ENCODE measurements at regions not wholly inside any gene's neighbourhood (a gene's known extent, or its start where the extent isn't known, plus 50 kb on each side); places are given as distances from the start of the nearest gene placed in this dataset.

- Histone ChIP-seq H3K4me1 (no peaks in the 10 kb centered on the region), H3K9me3 (no peaks in the 10 kb centered on the region), H3K27me3 (no peaks in the 10 kb centered on the region), H3K36me3 (no peaks in the 10 kb centered on the region), H3K27ac (no peak overlapping the region), H3K4me3 (no peak overlapping the region)
- TF ChIP-seq, protein P1, sequence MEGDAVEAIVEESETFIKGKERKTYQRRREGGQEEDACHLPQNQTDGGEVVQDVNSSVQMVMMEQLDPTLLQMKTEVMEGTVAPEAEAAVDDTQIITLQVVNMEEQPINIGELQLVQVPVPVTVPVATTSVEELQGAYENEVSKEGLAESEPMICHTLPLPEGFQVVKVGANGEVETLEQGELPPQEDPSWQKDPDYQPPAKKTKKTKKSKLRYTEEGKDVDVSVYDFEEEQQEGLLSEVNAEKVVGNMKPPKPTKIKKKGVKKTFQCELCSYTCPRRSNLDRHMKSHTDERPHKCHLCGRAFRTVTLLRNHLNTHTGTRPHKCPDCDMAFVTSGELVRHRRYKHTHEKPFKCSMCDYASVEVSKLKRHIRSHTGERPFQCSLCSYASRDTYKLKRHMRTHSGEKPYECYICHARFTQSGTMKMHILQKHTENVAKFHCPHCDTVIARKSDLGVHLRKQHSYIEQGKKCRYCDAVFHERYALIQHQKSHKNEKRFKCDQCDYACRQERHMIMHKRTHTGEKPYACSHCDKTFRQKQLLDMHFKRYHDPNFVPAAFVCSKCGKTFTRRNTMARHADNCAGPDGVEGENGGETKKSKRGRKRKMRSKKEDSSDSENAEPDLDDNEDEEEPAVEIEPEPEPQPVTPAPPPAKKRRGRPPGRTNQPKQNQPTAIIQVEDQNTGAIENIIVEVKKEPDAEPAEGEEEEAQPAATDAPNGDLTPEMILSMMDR (IDR thresholded peaks at IDR 0.05), result no peak
- no peak for ATAC-seq
- DNase-seq, result no peak
- intact Hi-C loops (cut with DNase I), result no loop called here
- FAIRE-seq, result no peak
These were observed 1803.3 kb downstream of the SLITRK5 start for GRCh38 chr13:89474432-89474831.

- DNase-seq (no peak), FAIRE-seq (no peak), ATAC-seq (no peak)
- H3K4me3 ChIP-seq, result no peak overlapping the region
- 75 to 85% methylated on average over 1 of the region's 1 CpG for WGBS, 2 donors
- TF ChIP-seq, protein P1 (IDR thresholded peaks at IDR 0.05), result no peak
- H3K27me3 ChIP-seq, result no peaks in the 10 kb centered on the region
- peaks cover 0 to 3% (median 0%) of the 10 kb centered on the region in 3 donors for H3K4me1 ChIP-seq
- intact Hi-C loops (cut with DNase I), result no loop called here
- no peaks in the 10 kb centered on the region for H3K9me3 ChIP-seq
- H3K36me3 ChIP-seq, result no peaks in the 10 kb centered on the region
- H3K27ac ChIP-seq, result no peak overlapping the region
These were observed 1814.9 kb downstream of the SLITRK5 start for GRCh38 chr13:89486065-89486464.

- H3K27ac ChIP-seq, result no peak overlapping the region
- no peak overlapping the region for H3K4me3 ChIP-seq
- ATAC-seq (no peak), DNase-seq (no peak), FAIRE-seq (no peak)
- WGBS, 2 donors, result 51 to 85% methylated on average over 1 of the region's 1 CpG
- intact Hi-C loops (cut with DNase I), result no loop called here
- no peaks in the 10 kb centered on the region for H3K9me3 ChIP-seq
- H3K36me3 ChIP-seq, result no peaks in the 10 kb centered on the region
- TF ChIP-seq, protein P1 (IDR thresholded peaks at IDR 0.05), result no peak
- peaks cover 0 to 3% (median 0%) of the 10 kb centered on the region in 3 donors for H3K4me1 ChIP-seq
- no peaks in the 10 kb centered on the region for H3K27me3 ChIP-seq
These were observed 1815.5 kb downstream of the SLITRK5 start for GRCh38 chr13:89486709-89487108.

DNA sequence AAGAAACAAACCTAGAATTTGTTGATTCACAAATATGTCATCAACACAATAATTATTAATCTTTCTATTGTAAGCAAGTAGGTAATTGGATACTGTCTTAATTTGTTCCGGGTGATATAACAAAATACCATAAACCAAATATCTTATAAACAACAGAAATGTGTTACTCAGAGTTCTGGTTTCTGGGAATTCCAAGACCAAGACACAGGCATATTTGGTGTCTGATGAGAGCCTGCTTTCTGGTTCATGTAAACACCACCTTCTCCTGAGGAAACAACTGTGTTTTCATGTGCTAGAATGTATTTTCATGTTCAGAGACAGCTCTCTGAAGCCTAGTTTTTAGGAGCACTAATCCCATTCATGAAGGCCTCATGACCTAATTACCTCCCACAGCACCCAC lies 1819.5 kb downstream of the SLITRK5 start:
- Histone ChIP-seq H3K27ac (no peak overlapping the region), H3K4me1 (peaks cover 0 to 3% (median 0%) of the 10 kb centered on the region in 3 donors), H3K36me3 (no peaks in the 10 kb centered on the region), H3K27me3 (no peaks in the 10 kb centered on the region), H3K9me3 (no peaks in the 10 kb centered on the region), H3K4me3 (no peak overlapping the region)
- DNase-seq (no peak), ATAC-seq (no peak), FAIRE-seq (no peak)
- intact Hi-C loops (cut with DNase I), result no loop called here
- TF ChIP-seq, protein P1 (IDR thresholded peaks at IDR 0.05), result no peak
- 90 to 92% methylated on average over 1 of the region's 1 CpG for WGBS, 2 donors

DNA sequence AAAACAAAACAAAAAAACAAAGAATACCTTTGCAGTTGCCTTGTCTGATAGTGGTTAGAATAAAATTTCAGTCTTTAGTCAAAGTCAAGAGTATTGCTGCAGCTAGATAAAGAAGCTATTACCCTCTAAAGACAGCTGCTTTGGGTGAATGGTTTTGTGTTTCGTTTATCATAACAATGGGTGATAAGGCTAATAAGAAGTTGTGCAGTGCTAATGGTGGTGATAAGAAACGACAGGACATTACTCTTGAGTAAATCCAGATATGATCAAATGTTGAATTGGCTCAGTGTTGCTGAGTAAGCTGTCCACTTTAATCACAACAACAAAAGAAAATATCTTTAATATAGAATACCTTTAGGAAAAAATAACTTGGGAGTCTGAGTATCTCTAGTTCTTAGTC lies 1825.3 kb downstream of the SLITRK5 start:
- Histone ChIP-seq H3K4me3 (no peak overlapping the region), H3K9me3 (no peaks in the 10 kb centered on the region), H3K27ac (no peak overlapping the region), H3K4me1 (no peaks in the 10 kb centered on the region), H3K27me3 (no peaks in the 10 kb centered on the region), H3K36me3 (no peaks in the 10 kb centered on the region)
- intact Hi-C loops (cut with DNase I), result no loop called here
- DNase-seq (no peak), ATAC-seq (no peak), FAIRE-seq (no peak)
- TF ChIP-seq, protein P1 (IDR thresholded peaks at IDR 0.05), result no peak
- WGBS, 2 donors, result 11 to 17% methylated on average over 2 of the region's 2 CpGs
